IMR-90 (cell line): ENCODE measurements at regions not wholly inside any gene's neighbourhood (a gene's known extent, or its start where the extent isn't known, plus 50 kb on each side); places are given as distances from the start of the nearest gene placed in this dataset.

Experiments
- ATAC-seq: fragments of 200-7000 bp; cut with Tn5 transposase; 2 replicates; pipeline ENCODE4 v1.9.1; 2020; ENCODE audit warnings: low read depth, mild to moderate bottlenecking, moderate library complexity
- BruUV-seq: library from RNA; stranded (reverse); fragments of 400-500 nt; replicated peaks from 2 replicates; lab custom pipeline; 2021; lab: Mats Ljungman, UMichigan
- CTCF ChIA-PET: fragments of 300-600 bp; formaldehyde crosslinking; extraction: SDS; loops from one replicate; lab custom pipeline; 2021; ENCODE audit warnings: antibody characterized with exemption; lab: Yijun Ruan, JAX
- POLR2A ChIA-PET: fragments of 300-600 bp; sonication (Branson Sonifier 250); formaldehyde crosslinking; loops from one replicate; lab custom pipeline; 2022; ENCODE audit warnings: antibody characterized with exemption; ENCODE audit not compliant: unreplicated experiment; lab: Charles Lee
- DNase-seq: peaks from one replicate; pipeline ENCODE4 v3.0.0; 2013
- H2AFZ ChIP-seq: replicated peaks from 2 replicates; pipeline ENCODE3; 2013; ENCODE audit warnings: low read length, mild to moderate bottlenecking; ENCODE audit not compliant: poor library complexity
- H2AK5ac ChIP-seq: 2 replicates; pipeline ENCODE4 v1.6.1; 2013; ENCODE audit warnings: low read depth, low read length, inconsistent platforms
- H2AK9ac ChIP-seq: replicated peaks from 2 replicates; pipeline ENCODE3; 2013; ENCODE audit warnings: mild to moderate bottlenecking, low read depth, low read length, moderate library complexity; ENCODE audit not compliant: poor library complexity
- H2BK120ac ChIP-seq: 2 replicates; pipeline ENCODE4 v1.6.1; 2013; ENCODE audit warnings: low read depth, low read length, inconsistent platforms
- H2BK15ac ChIP-seq: 3 replicates; pipeline ENCODE4 v1.6.1; 2013; ENCODE audit warnings: low read depth, low read length, inconsistent platforms
- H2BK20ac ChIP-seq: 2 replicates; pipeline ENCODE4 v1.6.1; 2013; ENCODE audit warnings: low read depth, mild to moderate bottlenecking, inconsistent platforms, low read length, moderate library complexity
- H2BK5ac ChIP-seq: 2 replicates; pipeline ENCODE4 v1.6.1; 2013; ENCODE audit warnings: mild to moderate bottlenecking, low read depth, low read length, inconsistent platforms; ENCODE audit not compliant: poor library complexity, severe bottlenecking
- H3K14ac ChIP-seq: replicated peaks from 2 replicates; pipeline ENCODE4 v1.6.1; 2013; ENCODE audit warnings: low read depth, low read length, inconsistent platforms
- H3K18ac ChIP-seq: 2 replicates; pipeline ENCODE4 v1.6.1; 2013; ENCODE audit warnings: low read depth, low read length, control low read depth
- H3K23ac ChIP-seq: 2 replicates; pipeline ENCODE4 v1.6.1; 2013; ENCODE audit warnings: low read depth, low read length, inconsistent platforms
- H3K27ac ChIP-seq: 2 replicates; pipeline ENCODE4 v1.5.1; 2013; ENCODE audit warnings: mild to moderate bottlenecking, control low read depth, low read length; ENCODE audit not compliant: insufficient read depth
- H3K27me3 ChIP-seq: 2 replicates; pipeline ENCODE4 v1.6.1; 2013; ENCODE audit warnings: low read length; ENCODE audit not compliant: control insufficient read depth, insufficient read depth
- H3K36me3 ChIP-seq: 2 replicates; pipeline ENCODE4 v1.6.1; 2013; ENCODE audit warnings: low read length, mixed read lengths; ENCODE audit not compliant: control insufficient read depth, insufficient read depth
- H3K4ac ChIP-seq: 2 replicates; pipeline ENCODE4 v1.6.1; 2013; ENCODE audit warnings: low read depth, low read length, inconsistent platforms
- H3K4me1 ChIP-seq: 2 replicates; pipeline ENCODE4 v1.6.1; 2013; ENCODE audit warnings: low read length, mixed read lengths; ENCODE audit not compliant: control insufficient read depth, insufficient read depth
- H3K4me2 ChIP-seq: 2 replicates; pipeline ENCODE4 v1.6.1; 2013; ENCODE audit warnings: low read depth, mild to moderate bottlenecking, control low read depth, low read length, moderate library complexity
- H3K4me3 ChIP-seq: 2 replicates; pipeline ENCODE4 v1.5.1; 2013; ENCODE audit warnings: low read depth, mild to moderate bottlenecking, control low read depth, low read length, moderate library complexity; ENCODE audit not compliant: insufficient read depth
- H3K56ac ChIP-seq: 2 replicates; pipeline ENCODE4 v1.6.1; 2013; ENCODE audit warnings: low read length, inconsistent platforms; ENCODE audit not compliant: insufficient read depth; ENCODE audit errors: extremely low read depth
- H3K79me1 ChIP-seq, 2 experiments: 2 replicates each; pipeline ENCODE4 v1.6.1; 2013; ENCODE audit warnings: low read length in 2 of 2, inconsistent platforms in 1 of 2, low read depth in 1 of 2
- H3K9ac ChIP-seq: 2 replicates; pipeline ENCODE4 v1.6.1; 2013; ENCODE audit warnings: low read depth, low read length, control low read depth
- H3K9me1 ChIP-seq: 2 replicates; pipeline ENCODE4 v1.6.1; 2013; ENCODE audit warnings: low read length, inconsistent platforms; ENCODE audit not compliant: insufficient read depth
- H3K9me3 ChIP-seq: 2 replicates; pipeline ENCODE4 v1.6.1; 2013; ENCODE audit warnings: low read length; ENCODE audit not compliant: control insufficient read depth, insufficient read depth
- H4K20me1 ChIP-seq: 2 replicates; pipeline ENCODE4 v1.6.1; 2013; ENCODE audit warnings: low read length, inconsistent platforms; ENCODE audit not compliant: insufficient read depth
- H4K5ac ChIP-seq: 2 replicates; pipeline ENCODE4 v1.6.1; 2013; ENCODE audit warnings: mild to moderate bottlenecking, low read depth, low read length, control low read depth
- H4K8ac ChIP-seq, 2 experiments: 2 replicates each; pipeline ENCODE4 v1.6.1; 2013; ENCODE audit warnings: low read depth in 2 of 2, low read length in 2 of 2, control low read depth in 1 of 2, inconsistent platforms in 1 of 2
- H4K91ac ChIP-seq: 2 replicates; pipeline ENCODE4 v1.6.1; 2013; ENCODE audit warnings: low read depth, low read length, inconsistent platforms; ENCODE audit not compliant: insufficient read depth
- MAZ ChIP-seq: IDR thresholded peaks from 2 replicates; pipeline ENCODE4 v1.6.1; 2012; ENCODE audit warnings: low read depth, mild to moderate bottlenecking, low read length, improper control_type of control experiment, moderate library complexity, borderline replicate concordance
- RAD21 ChIP-seq: IDR thresholded peaks from 2 replicates; pipeline ENCODE4 v1.6.1; 2012; ENCODE audit warnings: low read length, improper control_type of control experiment
- RCOR1 ChIP-seq: IDR thresholded peaks from 2 replicates; pipeline ENCODE4 v1.6.1; 2012; ENCODE audit warnings: mild to moderate bottlenecking, low read length, improper control_type of control experiment; ENCODE audit not compliant: insufficient replicate concordance
- WGBS, 2 experiments: methylation state at CpG; one replicate each; pipeline versions ENCODE4 v1.1.5 to v1.1.7; 2013; ENCODE audit warnings: missing lambda C conversion rate in 2 of 2; ENCODE audit not compliant: insufficient read length in 1 of 2; ENCODE audit errors: extremely low coverage in 2 of 2; 5-methylcytosine and 5-hydroxymethylcytosine counted together
- dilution Hi-C: fragments of 300-500 bp; cut with HindIII; formaldehyde crosslinking; loops from one replicate; pipeline ENCODE4 v1.14.3; 2018; ENCODE audit warnings: low sequenced_read_pairs; ENCODE audit not compliant: unreplicated experiment
- in situ Hi-C: fragments of 300-500 bp; cut with MboI; formaldehyde crosslinking; loops from 3 replicates; pipeline ENCODE4 v1.14.3; 2019; ENCODE audit warnings: low sequenced_read_pairs, inconsistent platforms, mixed read lengths
- intact Hi-C: fragments of 100-400 bp; cut with micrococcal nuclease; formaldehyde crosslinking; loops from 2 replicates; pipeline ENCODE4 v1.10.0; 2022

GRCh38 chr9:134980991-134981390 lies 63.3 kb upstream of the FCN1 start:
- Histone ChIP-seq H2BK20ac (no peak overlapping the region), H4K91ac (no peak overlapping the region), H4K20me1 (no peaks in the 10 kb centered on the region), H3K9me3 (peaks cover 3% of the 10 kb centered on the region; the same call in 1 of the 2 replicates), H3K36me3 (no peaks in the 10 kb centered on the region), H3K9me1 (no peaks in the 10 kb centered on the region), H3K9ac (no peak overlapping the region), H3K27ac (no peak overlapping the region), H3K4me3 (no peak overlapping the region), H4K8ac (no peak overlapping the region), H2AK9ac (no peak overlapping the region), H4K5ac (no peak overlapping the region), H2AK5ac (no peak overlapping the region), H3K27me3 (peaks cover 2% of the 10 kb centered on the region; the same call in 1 of the 2 replicates), H3K18ac (no peak overlapping the region), H3K4me2 (no peak overlapping the region), H2AFZ (no peak overlapping the region), H2BK120ac (no peak overlapping the region), H3K4me1 (no peaks in the 10 kb centered on the region), H2BK5ac (no peak overlapping the region), H3K79me1 (no peaks in the 10 kb centered on the region), H3K56ac (no peak overlapping the region), H3K14ac (no peak overlapping the region), H3K23ac (no peak overlapping the region), H3K4ac (no peak overlapping the region), H2BK15ac (no peak overlapping the region)
- in situ Hi-C loops (no loop called here), dilution Hi-C loops (no loop called here), intact Hi-C loops (no loop called here)
- ATAC-seq (no peak), DNase-seq (no peak)
- TF ChIP-seq RCOR1: no peak
- no peak for TF ChIP-seq RAD21
- no peak for TF ChIP-seq MAZ
- POLR2A ChIA-PET: no interaction called here
- no TSS peak for BruUV-seq
- 75% methylated on average over 2 of the region's 10 CpGs; no CpG with 5 or more reads in 1 of the 2 experiments for WGBS, 2 experiments
- CTCF ChIA-PET: no interaction called here
